GM18909 (cell line): ENCODE measurements at regions not wholly inside any gene's neighbourhood (a gene's known extent, or its start where the extent isn't known, plus 50 kb on each side); places are given as distances from the start of the nearest gene placed in this dataset.
A peak's percentile ranks its signal among the peaks of the same experiment; 100 is the strongest.

Experiments used
- ATAC-seq: cut with Tn5 transposase; IDR thresholded peaks from one replicate; pipeline ENCODE4 v1.9.1; 2021; ENCODE audit warnings: mild to moderate bottlenecking; ENCODE audit not compliant: unreplicated experiment, poor library complexity

DNA sequence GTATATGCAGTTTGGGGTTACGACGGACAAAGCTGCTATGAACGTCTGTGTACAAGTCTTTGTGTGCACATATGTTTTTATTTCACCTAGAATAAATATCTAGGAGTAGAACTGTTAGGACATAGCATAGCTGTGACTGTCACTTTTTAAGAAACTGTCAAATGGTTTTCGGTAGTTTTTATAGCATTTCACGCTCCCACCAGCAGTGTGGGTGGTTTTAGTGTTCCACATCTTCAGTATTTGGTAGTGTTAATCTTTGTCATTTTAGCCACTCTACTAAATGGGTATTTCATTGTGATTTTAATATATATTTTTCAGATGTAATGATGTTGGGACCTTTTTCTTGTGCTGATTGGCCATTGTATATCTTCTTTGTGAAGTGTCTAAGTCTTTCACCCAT is 109.1 kb upstream of the BCAT1 start:
- ATAC-seq = no peak

DNA sequence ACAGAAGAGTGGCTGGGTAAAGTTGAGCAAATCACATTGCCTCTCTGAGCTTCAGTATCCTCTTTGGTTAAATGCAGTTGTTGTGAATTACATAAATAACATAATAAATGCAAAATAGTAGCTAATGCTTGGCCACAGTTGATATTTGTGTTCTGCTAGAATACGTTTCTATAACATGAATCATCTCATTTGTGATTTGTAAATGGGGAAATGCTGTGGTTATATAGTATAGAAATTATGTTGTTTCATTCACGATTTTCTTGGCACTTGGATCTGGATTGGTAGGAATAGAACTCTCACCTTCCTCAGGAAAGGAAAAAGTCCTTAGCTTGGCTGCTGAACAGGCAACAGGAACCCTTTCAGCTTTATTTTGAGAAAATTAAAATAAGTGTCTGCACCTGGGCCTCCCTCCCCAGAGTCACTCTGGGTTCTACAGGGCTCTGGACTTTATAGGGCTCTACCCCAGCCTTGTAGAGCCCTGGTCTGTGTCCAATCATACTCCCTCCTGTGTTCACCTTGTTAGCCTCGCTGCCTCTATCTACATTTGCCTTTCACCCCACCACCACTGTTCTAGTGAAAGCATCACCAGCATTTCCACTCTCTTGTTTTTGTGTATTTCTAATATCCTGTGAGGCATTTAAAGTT is 107.7 kb upstream of the BCAT1 start:
- no peak for ATAC-seq

DNA sequence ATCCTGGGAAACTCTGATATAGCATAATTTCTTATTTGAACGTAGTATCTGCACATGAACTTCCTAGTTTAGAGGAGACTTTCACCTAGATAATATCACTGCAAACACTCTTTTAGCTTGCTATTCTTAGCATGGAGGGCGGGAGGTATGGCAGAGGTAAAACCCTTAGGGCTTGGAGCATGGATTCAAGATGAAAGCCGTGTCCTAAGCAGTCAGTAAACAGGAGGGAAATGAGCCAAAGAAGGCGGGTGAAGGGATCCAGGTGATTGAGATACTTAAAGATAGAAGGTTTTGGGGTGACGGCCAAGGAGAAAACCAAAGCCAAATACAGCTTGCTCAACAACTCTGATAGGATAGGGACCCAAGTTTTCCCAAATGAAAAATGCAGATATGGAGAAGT is 107.1 kb upstream of the BCAT1 start:
- no peak for ATAC-seq

DNA sequence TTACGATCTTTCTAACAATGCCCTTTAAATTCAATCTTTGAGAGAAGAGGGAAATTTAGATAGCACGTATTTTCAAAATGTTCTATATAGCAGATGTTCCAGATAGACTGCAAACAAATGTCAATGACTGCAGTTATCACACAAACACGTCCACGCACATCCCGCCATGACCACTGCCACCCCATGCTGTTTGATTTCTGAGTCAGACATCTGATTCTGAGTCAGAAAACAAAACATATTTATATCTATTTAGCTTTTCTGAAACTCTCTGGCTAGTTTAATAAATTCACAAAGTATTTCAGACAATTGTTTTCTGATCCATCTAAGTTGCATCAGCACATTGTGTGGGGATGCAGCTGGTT is 105.9 kb upstream of the BCAT1 start:
- no peak for ATAC-seq

DNA sequence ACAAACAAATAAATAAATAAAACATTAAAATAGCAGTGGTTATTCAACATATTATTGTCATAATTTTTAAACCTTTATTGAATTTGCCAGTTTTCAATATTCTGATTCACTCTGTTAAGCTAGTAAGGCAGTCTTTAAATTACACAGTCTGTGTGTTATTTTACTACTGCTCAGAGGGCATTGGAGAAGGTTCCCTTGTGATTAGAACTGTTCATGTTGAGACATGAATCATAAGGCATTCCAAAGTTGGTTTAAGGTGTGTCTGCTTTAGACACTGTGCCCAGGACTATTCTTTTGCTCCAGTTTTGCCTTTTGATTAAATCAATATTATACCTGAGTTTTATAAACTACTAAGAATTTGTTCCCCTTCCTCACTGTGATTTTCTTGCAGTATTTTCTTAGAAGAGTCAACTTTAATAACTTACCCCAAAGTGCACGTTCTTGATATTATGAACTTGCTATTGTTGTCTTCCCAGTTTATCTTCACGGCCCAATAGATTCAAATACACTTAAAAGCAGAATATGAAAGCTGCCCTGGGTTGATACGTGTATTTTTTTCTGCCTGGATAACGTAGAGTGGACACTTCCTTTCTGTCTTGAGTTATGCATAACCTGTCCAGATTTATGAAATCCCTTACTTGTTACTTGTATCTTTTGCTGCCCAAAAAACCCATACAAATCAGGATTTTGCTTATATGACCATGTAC is 105.3 kb upstream of the BCAT1 start:
- ATAC-seq = no peak

DNA sequence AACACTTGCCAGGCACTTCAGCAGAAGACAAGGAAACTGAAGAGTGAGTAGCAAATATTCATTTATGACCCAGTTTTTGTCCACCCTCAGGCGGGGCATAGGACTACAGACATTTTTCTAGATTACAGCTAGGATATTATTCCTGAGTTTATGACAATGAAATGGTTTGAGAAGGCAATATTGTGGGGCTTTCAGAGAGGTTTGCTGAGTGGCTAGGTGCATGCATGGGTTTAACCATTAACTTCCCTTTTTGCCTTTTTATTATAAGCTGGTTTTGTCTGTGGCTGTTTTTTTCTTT is 104.0 kb upstream of the BCAT1 start:
- no peak for ATAC-seq

DNA sequence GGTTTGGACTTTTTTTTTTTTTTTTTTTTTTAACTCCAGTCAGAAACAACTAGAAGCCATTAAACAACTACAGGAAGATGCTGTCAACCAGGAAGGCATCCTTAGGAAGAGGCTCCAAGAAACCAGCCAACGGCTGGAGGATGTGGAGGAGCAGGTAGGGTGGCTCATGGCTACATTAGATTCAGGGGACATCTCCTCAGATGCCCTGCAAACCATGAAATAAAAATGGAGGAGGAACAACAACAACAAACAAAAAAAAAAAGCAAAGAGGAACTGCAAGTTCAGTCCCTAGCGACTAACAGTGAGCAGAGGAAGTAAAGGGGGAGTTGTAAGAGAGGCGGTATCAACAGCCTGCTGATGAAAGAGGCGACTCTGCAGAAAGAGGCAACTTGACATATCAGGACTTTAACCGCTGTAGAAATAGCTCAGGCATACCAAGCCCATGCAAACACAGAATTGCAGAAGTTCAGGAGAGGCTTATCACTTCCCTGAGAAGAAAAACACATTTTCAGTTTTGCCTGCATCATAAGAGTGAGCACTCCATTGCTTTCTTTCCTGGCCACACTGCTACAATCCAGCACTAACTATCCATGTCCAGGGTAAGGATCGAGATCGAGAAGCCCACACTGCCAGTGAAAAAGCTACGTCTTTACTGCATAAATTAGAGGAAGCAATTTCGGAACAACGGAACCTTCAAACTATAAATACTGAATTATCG is 103.5 kb upstream of the BCAT1 start:
- peak; percentile 71 for ATAC-seq

DNA sequence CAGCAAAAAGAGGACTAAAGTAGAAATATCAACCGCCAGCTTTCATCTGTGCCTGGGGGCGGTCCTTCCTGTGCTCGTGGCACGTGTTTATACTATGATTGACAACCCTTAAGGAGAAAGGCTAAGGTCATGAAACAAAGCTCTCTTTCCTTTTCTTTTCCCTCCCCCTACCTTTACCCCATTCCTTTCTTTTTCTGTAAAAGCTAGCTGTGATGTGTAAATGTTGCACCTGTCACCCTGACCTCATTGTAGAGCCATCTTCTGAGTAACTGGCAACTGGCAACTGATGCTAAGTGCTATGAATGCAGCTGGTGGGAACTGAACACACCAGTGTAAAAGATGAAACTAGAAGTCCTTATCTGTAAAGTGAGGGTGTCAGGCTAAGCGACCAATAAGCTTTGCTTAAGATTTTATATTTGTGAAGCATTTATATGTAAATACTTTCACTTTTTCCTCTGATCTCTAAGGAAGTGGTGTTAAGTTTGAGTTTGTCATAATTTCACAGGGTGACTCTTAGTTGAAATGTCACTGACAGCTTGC is 102.8 kb upstream of the BCAT1 start:
- peak; percentile 66 for ATAC-seq

DNA sequence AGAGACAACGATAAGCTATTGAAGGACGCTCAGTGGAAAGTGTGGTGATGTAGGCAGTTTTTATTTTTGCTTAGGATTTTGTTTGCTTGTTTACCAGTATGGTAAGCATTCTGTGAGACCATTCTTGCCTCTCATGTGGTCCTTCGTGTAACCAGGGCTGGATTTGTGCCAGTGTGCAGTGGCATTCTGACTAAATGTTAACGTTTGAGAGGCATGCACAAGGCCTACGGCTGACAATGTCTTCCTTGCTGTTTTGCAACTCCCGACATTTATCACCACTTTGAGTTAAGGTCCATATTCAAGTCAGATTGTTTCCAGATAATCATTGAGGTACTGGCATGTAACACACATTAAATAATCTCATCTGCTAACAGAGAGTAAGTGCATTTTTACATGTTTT is 102.3 kb upstream of the BCAT1 start:
- no peak for ATAC-seq

DNA sequence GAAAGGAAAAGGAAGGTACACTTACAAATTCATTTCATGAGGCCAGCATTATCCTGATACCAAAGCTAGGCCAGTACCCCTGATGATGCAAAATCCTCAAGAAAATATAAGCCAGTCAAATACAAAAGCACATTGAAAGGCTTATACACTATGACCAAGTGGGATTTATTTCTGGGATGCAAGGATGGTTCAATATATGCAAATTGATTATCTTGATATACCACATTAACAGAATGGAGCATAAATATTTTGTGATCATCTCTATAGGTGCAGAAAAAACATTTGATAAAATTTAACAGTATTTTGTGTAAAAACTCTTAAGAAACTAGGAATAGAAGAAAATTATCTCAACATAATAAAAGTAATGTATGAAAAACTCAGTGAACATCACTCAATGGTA is 97.0 kb upstream of the BCAT1 start:
- ATAC-seq = no peak

DNA sequence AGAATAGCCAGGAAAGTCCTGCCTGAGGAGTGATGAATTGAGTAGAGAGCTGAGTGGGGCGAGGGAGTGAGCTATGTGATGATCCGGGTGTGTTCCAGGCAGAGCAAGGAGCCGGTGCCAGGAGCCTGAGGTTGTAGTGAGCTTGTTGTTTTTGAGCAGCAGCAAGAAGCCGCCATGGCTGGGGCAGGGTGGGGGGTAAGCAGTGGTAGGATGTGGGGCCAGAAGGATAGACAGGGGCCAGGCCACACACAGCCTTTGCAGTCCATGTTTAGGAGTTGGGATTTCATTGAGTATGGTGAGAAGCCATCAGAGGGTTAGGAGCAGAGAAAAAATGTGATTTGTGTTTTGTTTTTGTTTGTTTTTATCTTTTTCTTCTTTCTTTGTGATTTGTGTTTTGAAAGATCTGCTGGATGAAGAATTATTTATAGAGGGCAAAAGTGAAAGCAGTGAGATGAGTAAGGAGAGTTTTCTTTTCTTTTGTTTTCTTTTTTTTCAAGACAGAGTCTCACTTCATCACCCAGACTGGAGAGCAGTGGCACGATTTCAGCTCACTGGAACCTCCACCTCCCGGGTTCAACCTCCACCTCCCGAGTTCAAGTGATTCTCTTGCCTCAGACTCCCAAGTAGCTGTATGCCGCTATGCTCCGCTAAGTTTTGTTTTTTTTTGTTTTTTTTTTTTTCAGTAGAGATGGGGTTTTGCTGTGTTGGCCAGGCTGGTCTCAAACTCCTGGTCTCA is 92.3 kb upstream of the BCAT1 start:
- no peak for ATAC-seq

DNA sequence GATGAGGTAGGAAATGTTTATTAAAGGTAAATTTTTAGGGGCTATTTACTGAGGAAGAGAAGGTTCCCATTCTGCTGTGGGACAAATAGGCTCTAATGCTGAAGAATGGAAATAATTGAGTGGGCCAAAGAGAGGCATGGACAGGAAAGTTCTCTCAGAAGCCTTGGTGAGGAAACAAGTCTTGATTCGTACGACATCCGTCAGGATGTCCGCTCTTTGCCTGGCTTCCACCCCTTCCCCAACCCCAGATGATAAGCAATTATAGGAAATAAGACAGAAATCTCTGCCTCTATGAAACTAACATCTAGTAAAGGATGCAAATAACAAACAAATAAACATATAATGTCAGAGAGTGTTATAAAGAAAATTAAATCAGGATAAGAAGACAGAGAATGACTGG is 91.7 kb upstream of the BCAT1 start:
- ATAC-seq = no peak

DNA sequence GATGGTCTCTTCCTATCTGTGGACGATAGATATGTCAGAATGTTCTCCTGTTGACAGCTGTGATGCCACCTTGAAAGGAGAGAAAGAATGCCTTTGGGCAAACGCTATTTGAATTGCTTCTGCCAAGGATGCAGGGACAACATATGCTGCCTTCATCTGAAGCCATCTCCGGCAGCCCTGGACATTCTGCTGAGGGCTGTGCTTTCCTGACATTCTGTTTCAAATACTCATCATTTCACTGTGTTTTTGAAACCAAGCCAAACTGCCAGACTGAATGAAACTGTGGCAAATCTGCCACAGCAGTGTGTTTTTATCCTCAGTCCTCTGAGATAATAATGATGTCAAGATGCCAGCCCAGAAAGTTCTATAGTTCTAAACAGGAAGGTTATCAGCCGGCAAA is 85.8 kb upstream of the BCAT1 start:
- ATAC-seq = no peak

DNA sequence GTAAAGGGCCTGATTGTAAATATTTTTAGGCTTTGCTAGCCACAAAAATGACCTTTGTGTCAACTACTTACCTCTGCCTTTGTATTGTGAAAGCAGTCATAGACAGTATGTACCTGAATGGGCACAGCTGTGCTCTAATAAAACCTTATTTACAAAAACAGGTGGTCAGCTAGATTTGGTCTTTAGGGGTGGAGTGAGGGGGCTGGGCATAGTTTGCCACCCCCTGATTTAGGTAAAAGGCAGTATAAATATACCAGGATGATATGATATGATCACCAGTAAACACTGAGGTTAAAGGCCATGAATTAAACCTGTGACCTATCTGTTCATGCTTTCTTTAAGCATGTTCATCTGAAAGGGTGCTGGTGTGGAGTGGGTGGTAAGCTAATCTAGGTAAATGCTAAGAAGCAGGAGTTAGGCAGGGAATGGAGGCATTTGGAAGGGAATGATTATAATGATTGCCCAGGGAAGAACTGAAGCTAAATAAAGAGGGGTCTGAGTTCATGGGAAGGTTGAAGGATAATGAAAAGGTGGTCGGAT is 77.1 kb upstream of the BCAT1 start:
- no peak for ATAC-seq

DNA sequence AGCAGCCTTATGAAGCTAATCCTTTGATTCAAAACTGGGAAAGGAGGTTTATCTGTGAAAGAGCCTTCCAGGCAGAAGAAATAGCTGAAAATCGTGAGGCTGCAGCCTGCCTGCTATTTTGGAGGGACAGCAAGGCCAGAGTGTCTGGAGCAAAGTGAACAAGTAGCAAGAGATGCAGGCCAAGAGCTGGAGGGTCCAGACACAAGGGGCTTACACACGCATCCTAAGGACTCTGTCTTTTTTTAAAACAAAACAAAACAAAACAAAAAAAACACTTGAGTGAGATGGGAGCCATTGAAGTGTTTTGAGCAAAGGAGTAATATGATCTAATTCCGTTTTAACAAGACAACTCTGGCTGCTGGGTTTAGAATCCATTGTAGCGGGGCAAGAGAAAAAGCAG is 76.4 kb upstream of the BCAT1 start:
- no peak for ATAC-seq

DNA sequence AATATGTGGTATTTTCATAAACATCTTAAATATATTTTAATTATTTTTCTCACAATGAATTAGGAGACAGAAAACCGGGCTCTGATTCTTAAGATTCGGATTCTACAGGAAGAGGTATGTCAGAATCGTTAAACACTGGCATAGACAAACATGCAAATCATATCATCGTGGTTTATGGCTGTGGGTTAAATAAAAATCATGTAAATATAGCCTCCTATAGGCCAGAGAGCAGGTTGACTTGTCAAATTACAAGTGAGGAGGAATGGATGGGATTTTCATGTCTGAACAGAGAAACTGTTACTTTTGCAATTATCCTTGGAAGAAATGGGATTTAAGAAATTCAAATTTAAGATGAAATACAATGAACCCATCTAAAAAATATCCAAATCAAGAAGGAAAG is 74.9 kb upstream of the BCAT1 start:
- ATAC-seq = no peak

DNA sequence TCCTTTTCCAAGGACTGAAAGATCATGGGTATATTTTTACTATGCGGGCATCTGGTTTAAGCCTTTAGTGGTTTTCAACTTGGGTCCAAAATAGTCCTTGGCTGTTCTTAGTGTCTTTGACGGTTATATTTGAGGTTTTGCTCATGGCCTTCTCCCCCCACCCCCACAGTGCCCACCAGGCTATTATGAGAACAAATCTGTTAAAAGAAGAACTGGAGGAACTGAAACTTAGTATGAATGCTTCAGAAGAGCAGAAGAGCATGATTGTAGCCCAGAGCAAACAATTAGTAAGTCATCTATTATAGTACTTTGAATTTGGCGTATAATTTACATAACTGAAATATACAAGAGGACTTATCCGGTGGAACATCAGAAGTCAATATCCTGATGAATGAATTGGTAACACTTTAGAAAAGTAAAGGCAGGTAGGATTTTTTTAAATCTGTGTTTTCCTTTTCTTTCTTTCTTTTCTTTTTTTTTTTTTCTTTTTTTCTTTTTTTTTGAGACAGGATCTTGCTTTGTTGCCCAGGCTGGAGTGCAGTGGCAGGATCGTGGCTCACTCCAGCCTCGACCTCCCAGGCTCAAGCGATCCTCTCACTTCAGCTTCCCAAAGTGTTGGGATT is 71.8 kb upstream of the BCAT1 start:
- ATAC-seq = peak; percentile 91

DNA sequence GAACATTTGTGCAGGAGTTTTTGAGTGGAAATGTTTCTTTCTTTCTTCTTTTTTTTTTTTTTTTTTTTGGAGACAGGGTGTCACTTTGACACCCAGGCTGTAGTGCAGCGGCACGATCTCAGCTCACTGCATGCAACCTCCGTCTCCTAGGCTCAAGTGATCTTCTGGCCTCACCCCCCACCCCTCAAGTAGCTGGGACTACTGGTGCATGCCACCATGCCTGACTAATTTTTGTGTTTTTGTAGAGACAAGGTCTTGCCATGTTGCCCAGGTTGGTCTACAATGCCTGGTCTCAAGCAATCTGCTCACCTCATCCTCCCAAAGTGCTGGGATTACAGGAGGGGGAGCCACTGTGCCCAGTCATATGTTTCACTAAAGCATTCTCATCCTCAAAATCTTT is 69.2 kb upstream of the BCAT1 start:
- ATAC-seq = no peak

DNA sequence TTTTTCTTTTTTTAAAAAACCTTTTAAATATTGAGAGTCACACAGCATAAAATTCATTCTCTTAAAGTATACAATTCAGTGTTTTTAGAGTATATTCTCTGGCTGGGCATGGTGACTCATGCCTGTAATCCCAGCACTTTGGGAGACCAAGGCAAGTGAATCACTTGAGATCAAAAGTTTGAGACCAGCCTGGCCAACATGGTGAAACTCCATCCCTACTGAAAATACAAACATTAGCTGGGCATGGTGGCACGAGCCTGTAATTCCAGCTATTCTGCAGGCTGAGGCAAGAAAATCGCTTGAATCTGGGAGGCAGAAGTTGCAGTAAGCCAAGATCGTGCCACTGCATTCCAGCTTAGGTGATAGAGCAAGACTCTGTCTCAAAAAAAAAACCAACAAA is 68.4 kb upstream of the BCAT1 start:
- ATAC-seq = no peak

DNA sequence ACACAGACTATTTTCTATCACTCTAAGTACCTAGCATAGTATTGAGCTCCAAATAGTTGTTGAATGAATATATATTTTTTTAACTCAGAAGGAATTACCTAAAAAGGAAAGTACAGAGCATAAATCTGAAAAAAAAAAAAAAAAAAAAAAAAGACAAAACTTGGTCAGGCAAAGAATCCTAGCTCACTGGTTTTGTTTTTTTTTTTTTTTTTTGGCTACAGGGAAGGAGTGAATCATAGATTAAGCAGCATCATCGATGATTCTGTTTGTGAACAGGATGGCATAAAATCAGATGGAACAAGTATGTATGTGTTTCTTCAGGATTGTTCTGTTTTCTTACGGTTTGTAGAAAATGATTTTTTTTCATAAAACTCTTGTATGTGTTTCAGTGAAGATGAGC is 66.1 kb upstream of the BCAT1 start:
- ATAC-seq = no peak
